ENCODE measurements at regions not wholly inside any gene's neighbourhood (a gene's known extent, or its start where the extent isn't known, plus 50 kb on each side); places are given as distances from the start of the nearest gene placed in this dataset.

- DNase-seq (ENCODE audit: low read depth), result no peak
Observed at GRCh38 chrX:131901546-131901945, 121.6 kb upstream of the STK26 start.

- DNase-seq (ENCODE audit: low read depth), result no peak
Observed at GRCh38 chrX:131907488-131908314, 115.4 kb upstream of the STK26 start.

GRCh38 chrX:131910586-131910985, 112.5 kb upstream of the STK26 start:
- DNase-seq (ENCODE audit: low read depth), result no peak

- no peak for DNase-seq (ENCODE audit: low read depth)
Observed at GRCh38 chrX:131915488-131915887, 107.6 kb upstream of the STK26 start.

- DNase-seq (ENCODE audit: low read depth), result no peak
Observed at GRCh38 chrX:131917588-131917987, 105.5 kb upstream of the STK26 start.

- DNase-seq (ENCODE audit: low read depth), result no peak
Observed at GRCh38 chrX:131918839-131919238, 104.3 kb upstream of the STK26 start.

GRCh38 chrX:131923614-131924250, 99.4 kb upstream of the STK26 start:
- DNase-seq (ENCODE audit: low read depth), result no peak

- DNase-seq (ENCODE audit: low read depth), result no peak
Observed at GRCh38 chrX:131938749-131939148, 84.4 kb upstream of the STK26 start.

GRCh38 chrX:131942034-131942433, 81.1 kb upstream of the STK26 start:
- DNase-seq (ENCODE audit: low read depth), result no peak

- DNase-seq (ENCODE audit: low read depth), result no peak
Observed at GRCh38 chrX:131944936-131945902, 77.9 kb upstream of the STK26 start.

- DNase-seq (ENCODE audit: low read depth), result no peak
Observed at GRCh38 chrX:131951166-131951565, 71.9 kb upstream of the STK26 start.

GRCh38 chrX:131955099-131955777, 67.9 kb upstream of the STK26 start:
- DNase-seq (ENCODE audit: low read depth), result no peak

GRCh38 chrX:131958724-131959123, 64.4 kb upstream of the STK26 start:
- DNase-seq (ENCODE audit: low read depth), result no peak

- DNase-seq (ENCODE audit: low read depth), result no peak
Observed at GRCh38 chrX:131970347-131970746, 52.8 kb upstream of the STK26 start.
